ENCODE measurements at regions not wholly inside any gene's neighbourhood (a gene's known extent, or its start where the extent isn't known, plus 50 kb on each side); places are given as distances from the start of the nearest gene placed in this dataset.
"Not testable (repeated sequence)": the region's sequence is repeated elsewhere in the genome, so short reads cannot be mapped to it uniquely, and the experiment has no call there.

GRCh38 chr16:32880009-32880408 lies 204.0 kb upstream of the TP53TG3 start:
- not testable (repeated sequence) for ATAC-seq; DNase-seq (ENCODE audit: low spot score); H3K27me3 Mint-ChIP-seq; H3K4me3 Mint-ChIP-seq; H3K27ac Mint-ChIP-seq; H3K36me3 Mint-ChIP-seq; H3K9me3 Mint-ChIP-seq; H3K4me1 Mint-ChIP-seq (ENCODE audit: low read depth in 2 of 2)

GRCh38 chr16:32876718-32877117 lies 200.8 kb upstream of the TP53TG3 start:
- not testable (repeated sequence) for H3K36me3 Mint-ChIP-seq; ATAC-seq; H3K4me1 Mint-ChIP-seq (ENCODE audit: low read depth in 2 of 2); H3K27ac Mint-ChIP-seq; H3K4me3 Mint-ChIP-seq; H3K9me3 Mint-ChIP-seq; DNase-seq (ENCODE audit: low spot score); H3K27me3 Mint-ChIP-seq

- not testable (repeated sequence) for H3K27me3 Mint-ChIP-seq; H3K4me1 Mint-ChIP-seq (ENCODE audit: low read depth in 2 of 2); DNase-seq (ENCODE audit: low spot score); H3K4me3 Mint-ChIP-seq; H3K9me3 Mint-ChIP-seq; H3K36me3 Mint-ChIP-seq; ATAC-seq; H3K27ac Mint-ChIP-seq
These were observed 197.8 kb upstream of the TP53TG3 start for GRCh38 chr16:32873783-32874182.

- H3K27ac Mint-ChIP-seq; ATAC-seq; H3K4me3 Mint-ChIP-seq; H3K4me1 Mint-ChIP-seq (ENCODE audit: low read depth in 2 of 2); DNase-seq (ENCODE audit: low spot score); H3K9me3 Mint-ChIP-seq; H3K36me3 Mint-ChIP-seq; H3K27me3 Mint-ChIP-seq: not testable (repeated sequence)
These were observed 197.2 kb upstream of the TP53TG3 start for GRCh38 chr16:32873120-32873519.

- not testable (repeated sequence) for H3K4me1 Mint-ChIP-seq (ENCODE audit: low read depth in 2 of 2); DNase-seq (ENCODE audit: low spot score); ATAC-seq; H3K4me3 Mint-ChIP-seq; H3K27me3 Mint-ChIP-seq; H3K27ac Mint-ChIP-seq; H3K9me3 Mint-ChIP-seq; H3K36me3 Mint-ChIP-seq
These were observed 194.7 kb upstream of the TP53TG3 start for GRCh38 chr16:32870628-32871027.

GRCh38 chr16:32868334-32868733 lies 192.4 kb upstream of the TP53TG3 start:
- H3K27me3 Mint-ChIP-seq; H3K36me3 Mint-ChIP-seq; H3K4me1 Mint-ChIP-seq (ENCODE audit: low read depth in 2 of 2); H3K9me3 Mint-ChIP-seq; ATAC-seq; H3K27ac Mint-ChIP-seq; H3K4me3 Mint-ChIP-seq; DNase-seq (ENCODE audit: low spot score): not testable (repeated sequence)

GRCh38 chr16:32865284-32865683 lies 189.3 kb upstream of the TP53TG3 start:
- DNase-seq (ENCODE audit: low spot score); H3K4me1 Mint-ChIP-seq (ENCODE audit: low read depth in 2 of 2); H3K9me3 Mint-ChIP-seq; ATAC-seq; H3K4me3 Mint-ChIP-seq; H3K27me3 Mint-ChIP-seq; H3K27ac Mint-ChIP-seq; H3K36me3 Mint-ChIP-seq: not testable (repeated sequence)

- H3K4me3 Mint-ChIP-seq; H3K27me3 Mint-ChIP-seq; H3K4me1 Mint-ChIP-seq (ENCODE audit: low read depth in 2 of 2); DNase-seq (ENCODE audit: low spot score); H3K9me3 Mint-ChIP-seq; ATAC-seq; H3K27ac Mint-ChIP-seq; H3K36me3 Mint-ChIP-seq: not testable (repeated sequence)
These were observed 185.7 kb upstream of the TP53TG3 start for GRCh38 chr16:32861476-32862201.

GRCh38 chr16:32847379-32847778 lies 171.4 kb upstream of the TP53TG3 start:
- not testable (repeated sequence) for ATAC-seq; H3K4me3 Mint-ChIP-seq; H3K27me3 Mint-ChIP-seq; DNase-seq (ENCODE audit: low spot score); H3K27ac Mint-ChIP-seq; H3K4me1 Mint-ChIP-seq (ENCODE audit: low read depth in 2 of 2); H3K36me3 Mint-ChIP-seq; H3K9me3 Mint-ChIP-seq

- H3K27ac Mint-ChIP-seq; ATAC-seq; H3K4me1 Mint-ChIP-seq (ENCODE audit: low read depth in 2 of 2); H3K4me3 Mint-ChIP-seq; DNase-seq (ENCODE audit: low spot score); H3K36me3 Mint-ChIP-seq; H3K27me3 Mint-ChIP-seq; H3K9me3 Mint-ChIP-seq: not testable (repeated sequence)
These were observed 169.6 kb upstream of the TP53TG3 start for GRCh38 chr16:32845572-32845971.

GRCh38 chr16:32842844-32843243 lies 166.9 kb upstream of the TP53TG3 start:
- H3K36me3 Mint-ChIP-seq; ATAC-seq; H3K27ac Mint-ChIP-seq; H3K27me3 Mint-ChIP-seq; H3K4me1 Mint-ChIP-seq (ENCODE audit: low read depth in 2 of 2); H3K9me3 Mint-ChIP-seq; H3K4me3 Mint-ChIP-seq; DNase-seq (ENCODE audit: low spot score): not testable (repeated sequence)

- not testable (repeated sequence) for H3K36me3 Mint-ChIP-seq; H3K9me3 Mint-ChIP-seq; H3K4me3 Mint-ChIP-seq; H3K4me1 Mint-ChIP-seq (ENCODE audit: low read depth in 2 of 2); ATAC-seq; DNase-seq (ENCODE audit: low spot score); H3K27ac Mint-ChIP-seq; H3K27me3 Mint-ChIP-seq
These were observed 131.3 kb upstream of the TP53TG3 start for GRCh38 chr16:32807280-32807679.

- H3K27ac Mint-ChIP-seq, H3K9me3 Mint-ChIP-seq, H3K4me3 Mint-ChIP-seq: not testable (repeated sequence)
These were observed 129.7 kb upstream of the TP53TG3 start for GRCh38 chr16:32805639-32806038.

More at GRCh38 chr16:32805639-32806038, 129.7 kb upstream of the TP53TG3 start:
- H3K36me3 Mint-ChIP-seq; H3K27me3 Mint-ChIP-seq; DNase-seq (ENCODE audit: low spot score); H3K4me1 Mint-ChIP-seq (ENCODE audit: low read depth in 2 of 2); ATAC-seq: not testable (repeated sequence)
